H9 (cell line): ENCODE measurements at regions not wholly inside any gene's neighbourhood (a gene's known extent, or its start where the extent isn't known, plus 50 kb on each side); places are given as distances from the start of the nearest gene placed in this dataset.
"Not testable (repeated sequence)": the region's sequence is repeated elsewhere in the genome, so short reads cannot be mapped to it uniquely, and the experiment has no call there.

ENCODE experiments used
- DNase-seq: peaks from one replicate; pipeline ENCODE4 v3.0.0-alpha.2; 2017
- H2AFZ ChIP-seq: one replicate; pipeline ENCODE4 v1.6.1; 2013; ENCODE audit warnings: mild to moderate bottlenecking, low read length, control low read depth, moderate library complexity
- H2AK5ac ChIP-seq: 2 replicates; pipeline ENCODE4 v1.6.1; 2013; ENCODE audit warnings: low read length, control low read depth, mixed read lengths; ENCODE audit not compliant: insufficient read length
- H2BK120ac ChIP-seq: one replicate; pipeline ENCODE4 v1.6.1; 2013; ENCODE audit warnings: low read depth, mild to moderate bottlenecking, low read length, control low read depth, inconsistent platforms; ENCODE audit not compliant: poor library complexity, severe bottlenecking
- H2BK12ac ChIP-seq: 2 replicates; pipeline ENCODE4 v1.6.1; 2013; ENCODE audit warnings: low read length, control low read depth, mixed read lengths, low read depth; ENCODE audit not compliant: insufficient read length
- H2BK15ac ChIP-seq: 2 replicates; pipeline ENCODE4 v1.6.1; 2013; ENCODE audit warnings: low read depth, low read length, control low read depth
- H2BK20ac ChIP-seq: one replicate; pipeline ENCODE4 v1.6.1; 2013; ENCODE audit warnings: low read depth, mild to moderate bottlenecking, low read length, control low read depth, inconsistent platforms; ENCODE audit not compliant: poor library complexity, severe bottlenecking
- H2BK5ac ChIP-seq: 2 replicates; pipeline ENCODE4 v1.6.1; 2013; ENCODE audit warnings: low read length, control low read depth, mixed read lengths; ENCODE audit not compliant: insufficient read length
- H3K14ac ChIP-seq: 2 replicates; pipeline ENCODE4 v1.6.1; 2013; ENCODE audit warnings: low read length, control low read depth; ENCODE audit not compliant: insufficient read depth
- H3K18ac ChIP-seq: 2 replicates; pipeline ENCODE4 v1.6.1; 2013; ENCODE audit warnings: low read depth, mild to moderate bottlenecking, mixed read lengths, low read length, control low read depth; ENCODE audit not compliant: insufficient read length
- H3K23ac ChIP-seq: 2 replicates; pipeline ENCODE4 v1.6.1; 2013; ENCODE audit warnings: low read length, control low read depth, mixed read lengths, low read depth; ENCODE audit not compliant: insufficient read length
- H3K23me2 ChIP-seq: 2 replicates; pipeline ENCODE4 v1.6.1; 2013; ENCODE audit warnings: low read depth, mild to moderate bottlenecking, mixed read lengths, low read length, control low read depth; ENCODE audit not compliant: insufficient read length, poor library complexity, severe bottlenecking
- H3K27ac ChIP-seq: 2 replicates; pipeline ENCODE4 v1.5.1; 2013; ENCODE audit warnings: low read length, control low read depth, mixed read lengths, low read depth; ENCODE audit not compliant: insufficient read length
- H3K27me3 ChIP-seq: 2 replicates; pipeline ENCODE4 v1.6.1; 2013; ENCODE audit warnings: low read length, control low read depth, inconsistent platforms; ENCODE audit not compliant: insufficient read depth
- H3K4ac ChIP-seq: 2 replicates; pipeline ENCODE4 v1.6.1; 2013; ENCODE audit warnings: low read depth, mild to moderate bottlenecking, control low read depth, inconsistent platforms, low read length, moderate library complexity
- H3K4me1 ChIP-seq: 2 replicates; pipeline ENCODE4 v1.6.1; 2013; ENCODE audit warnings: low read length, control low read depth, inconsistent platforms; ENCODE audit not compliant: insufficient read depth
- H3K4me2 ChIP-seq: 2 replicates; pipeline ENCODE4 v1.6.1; 2013; ENCODE audit warnings: low read length, control low read depth, mixed read lengths; ENCODE audit not compliant: insufficient read length, insufficient read depth
- H3K56ac ChIP-seq: 2 replicates; pipeline ENCODE4 v1.6.1; 2013; ENCODE audit warnings: low read depth, mild to moderate bottlenecking, mixed read lengths, low read length, control low read depth; ENCODE audit not compliant: insufficient read length
- H3K79me1 ChIP-seq: 2 replicates; pipeline ENCODE4 v1.6.1; 2013; ENCODE audit warnings: low read depth, mild to moderate bottlenecking, moderate library complexity, low read length, control low read depth, inconsistent platforms; ENCODE audit not compliant: insufficient read depth, poor library complexity, severe bottlenecking
- H3K79me2 ChIP-seq: 2 replicates; pipeline ENCODE4 v1.6.1; 2013; ENCODE audit warnings: low read length, control low read depth, inconsistent platforms; ENCODE audit not compliant: insufficient read depth
- H3K9ac ChIP-seq: 2 replicates; pipeline ENCODE4 v1.6.1; 2013; ENCODE audit warnings: low read length, control low read depth, mixed read lengths; ENCODE audit not compliant: insufficient read length; ENCODE audit errors: extremely low read depth
- H3K9me3 ChIP-seq: one replicate; pipeline ENCODE4 v1.6.1; 2013; ENCODE audit warnings: low read depth, low read length, inconsistent platforms; ENCODE audit not compliant: control insufficient read depth
- H3T11ph ChIP-seq: one replicate; pipeline ENCODE4 v1.6.1; 2013; ENCODE audit warnings: mild to moderate bottlenecking, low read length, control low read depth, inconsistent platforms
- H4K20me1 ChIP-seq: one replicate; pipeline ENCODE4 v1.6.1; 2013; ENCODE audit not compliant: control insufficient read depth, insufficient read length, insufficient read depth
- H4K5ac ChIP-seq: 2 replicates; pipeline ENCODE4 v1.6.1; 2013; ENCODE audit warnings: low read depth, mild to moderate bottlenecking, mixed read lengths, low read length, control low read depth; ENCODE audit not compliant: insufficient read length
- H4K8ac ChIP-seq: replicated peaks from 2 replicates; pipeline ENCODE4 v1.6.1; 2013; ENCODE audit warnings: low read length, control low read depth, mixed read lengths, low read depth; ENCODE audit not compliant: insufficient read length
- H4K91ac ChIP-seq: 2 replicates; pipeline ENCODE4 v1.6.1; 2013; ENCODE audit warnings: low read depth, mild to moderate bottlenecking, moderate library complexity, mixed read lengths, low read length, control low read depth; ENCODE audit not compliant: insufficient read length
- H3K27ac Mint-ChIP-seq, 3 experiments: 2 replicates in 2 of 3; 3 replicates in 1 of 3; pipeline ENCODE4 v1.8.0; 2020 to 2021; ENCODE audit warnings: mixed read lengths in 3 of 3, mild to moderate bottlenecking in 1 of 3, moderate library complexity in 1 of 3
- H3K27me3 Mint-ChIP-seq: 2 replicates; pipeline ENCODE4 v1.8.0; 2021; ENCODE audit warnings: low read depth, mild to moderate bottlenecking, moderate library complexity, mixed read lengths
- H3K36me3 Mint-ChIP-seq, 3 experiments: 2 replicates in 2 of 3; 3 replicates in 1 of 3; pipeline ENCODE4 v1.8.0; 2020 to 2021; ENCODE audit warnings: low read depth in 3 of 3, mixed read lengths in 3 of 3; ENCODE audit not compliant: insufficient read depth in 1 of 3
- H3K4me1 Mint-ChIP-seq, 2 experiments: 2 replicates each; pipeline ENCODE4 v1.8.0; 2020; ENCODE audit warnings: mixed read lengths in 2 of 2
- H3K4me3 Mint-ChIP-seq, 2 experiments: 2 replicates in 1 of 2; 3 replicates in 1 of 2; pipeline ENCODE4 v1.8.0; 2020 to 2021; ENCODE audit warnings: mild to moderate bottlenecking in 2 of 2, mixed read lengths in 2 of 2, moderate library complexity in 1 of 2
- H3K9me3 Mint-ChIP-seq, 2 experiments: 2 replicates in 1 of 2; 3 replicates in 1 of 2; pipeline ENCODE4 v1.8.0; 2020; ENCODE audit warnings: mild to moderate bottlenecking in 2 of 2, mixed read lengths in 2 of 2, moderate library complexity in 1 of 2
- WGBS: extraction: QIAGEN DNeasy Blood & Tissue Kit; methylation state at CpG from one replicate; pipeline ENCODE4 v1.1.7; 2013; ENCODE audit warnings: missing lambda C conversion rate, low lambda C conversion rate, mixed read lengths; ENCODE audit not compliant: insufficient read length; ENCODE audit errors: extremely low coverage; 5-methylcytosine and 5-hydroxymethylcytosine counted together

DNA sequence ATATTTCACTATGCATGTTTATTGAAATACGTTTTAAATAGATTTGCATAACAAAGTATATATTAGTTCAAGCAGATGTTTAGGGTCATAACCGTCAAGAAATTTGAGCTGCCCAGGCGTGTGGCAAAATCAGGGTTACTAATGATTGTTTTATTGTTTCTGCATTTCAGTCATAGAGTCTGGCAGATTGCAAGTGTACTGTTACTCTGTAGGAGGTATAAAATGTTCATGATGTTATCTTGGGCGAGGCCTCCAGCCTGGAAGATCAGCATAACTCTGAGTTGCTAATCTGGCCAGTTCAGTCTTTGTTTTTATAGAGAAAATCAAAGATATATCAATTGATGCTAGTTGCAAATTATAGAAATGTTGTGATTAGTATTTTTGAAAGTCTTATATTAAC is 410.9 kb downstream of the CHL1 start:
- H3K27ac Mint-ChIP-seq, H3K4me2 ChIP-seq, H4K91ac ChIP-seq, H3K23ac ChIP-seq, H4K8ac ChIP-seq, H3K14ac ChIP-seq, H3K79me1 ChIP-seq, H3K23me2 ChIP-seq, H3K9me3 Mint-ChIP-seq, H2BK5ac ChIP-seq, H3K18ac ChIP-seq, H3K79me2 ChIP-seq, DNase-seq, H3K36me3 Mint-ChIP-seq, H3K4me1 Mint-ChIP-seq, H3K9ac ChIP-seq, H4K20me1 ChIP-seq, H2AFZ ChIP-seq, H3K27ac ChIP-seq, H2AK5ac ChIP-seq, H2BK120ac ChIP-seq, H3K4ac ChIP-seq, H3K4me1 ChIP-seq, H2BK15ac ChIP-seq, H3T11ph ChIP-seq, H2BK20ac ChIP-seq, H3K56ac ChIP-seq, H2BK12ac ChIP-seq, H3K27me3 Mint-ChIP-seq, H4K5ac ChIP-seq, H3K9me3 ChIP-seq, H3K27me3 ChIP-seq, H3K4me3 Mint-ChIP-seq: not testable (repeated sequence)
- no CpG with 5 or more reads among the region's 4 CpGs for WGBS
